CD4-positive, alpha-beta T cell treated with Interleukin-4 for 4 hours (primary cell): ENCODE measurements at regions not wholly inside any gene's neighbourhood (a gene's known extent, or its start where the extent isn't known, plus 50 kb on each side); places are given as distances from the start of the nearest gene placed in this dataset.

Experiments used
- DNase-seq: peaks from one replicate; pipeline ENCODE4 v3.0.0-alpha.2; 2020

DNA sequence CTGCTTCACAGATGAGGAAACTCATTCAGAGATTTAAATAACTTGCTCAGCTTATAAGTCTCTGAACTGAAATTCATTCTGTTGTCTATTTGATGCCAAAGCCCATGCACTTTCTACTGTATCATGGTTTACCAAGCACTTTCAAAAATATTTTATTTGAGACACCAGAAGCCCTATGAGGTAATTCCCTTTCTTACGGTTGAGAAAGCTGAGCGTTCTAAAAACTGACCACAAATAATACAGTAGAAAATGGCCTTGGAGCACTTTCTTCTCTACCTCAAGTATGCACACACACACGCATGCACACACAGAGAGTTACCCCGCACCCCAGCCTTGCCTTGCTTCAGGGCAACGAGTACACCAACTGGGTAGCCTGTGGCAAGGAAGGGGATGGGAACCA is 228.5 kb downstream of the RFC3 start:
- no peak for DNase-seq

DNA sequence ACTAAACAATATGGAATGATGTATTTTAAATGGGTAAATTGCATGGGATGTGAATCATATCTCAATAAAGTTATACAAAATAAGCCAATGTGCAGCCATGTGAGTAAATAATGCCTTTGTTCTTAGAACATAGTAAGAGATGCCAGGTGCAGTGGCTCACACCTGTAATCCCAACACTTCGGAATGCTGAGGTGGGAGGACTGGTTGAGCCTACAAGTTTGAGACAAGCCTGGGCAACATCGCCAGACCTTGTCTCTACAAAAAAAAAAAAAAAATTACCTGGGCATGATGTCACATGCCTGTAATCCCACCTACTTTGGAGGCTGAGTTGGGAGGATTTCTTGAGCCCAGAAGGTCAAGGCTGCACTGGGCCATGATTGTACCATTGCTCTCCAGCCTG is 230.7 kb downstream of the RFC3 start:
- no peak for DNase-seq

DNA sequence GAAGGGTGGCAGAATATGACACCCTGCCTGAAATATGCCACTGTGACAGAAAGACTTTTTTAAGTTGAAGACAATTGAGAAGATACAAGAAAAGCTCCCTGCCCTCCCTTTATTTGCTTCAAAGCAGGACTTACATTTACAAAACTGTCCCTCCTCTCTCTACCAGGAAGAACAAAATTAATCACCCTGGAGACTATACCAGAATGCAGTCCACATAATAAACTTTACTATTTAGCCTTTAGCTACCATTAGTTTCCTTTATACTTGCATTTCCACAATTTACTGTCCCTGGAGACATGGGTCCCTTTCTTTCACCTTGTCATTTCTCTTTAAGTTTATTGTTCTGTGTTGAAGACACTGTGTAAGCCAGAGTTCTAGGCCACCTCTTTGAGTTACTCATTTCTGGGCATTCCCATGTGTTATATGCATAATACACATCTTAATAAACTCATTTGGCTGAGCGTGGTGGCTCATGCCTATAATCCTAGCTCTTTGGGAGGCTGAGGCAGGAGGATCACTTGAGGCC is 238.8 kb downstream of the RFC3 start:
- no peak for DNase-seq

DNA sequence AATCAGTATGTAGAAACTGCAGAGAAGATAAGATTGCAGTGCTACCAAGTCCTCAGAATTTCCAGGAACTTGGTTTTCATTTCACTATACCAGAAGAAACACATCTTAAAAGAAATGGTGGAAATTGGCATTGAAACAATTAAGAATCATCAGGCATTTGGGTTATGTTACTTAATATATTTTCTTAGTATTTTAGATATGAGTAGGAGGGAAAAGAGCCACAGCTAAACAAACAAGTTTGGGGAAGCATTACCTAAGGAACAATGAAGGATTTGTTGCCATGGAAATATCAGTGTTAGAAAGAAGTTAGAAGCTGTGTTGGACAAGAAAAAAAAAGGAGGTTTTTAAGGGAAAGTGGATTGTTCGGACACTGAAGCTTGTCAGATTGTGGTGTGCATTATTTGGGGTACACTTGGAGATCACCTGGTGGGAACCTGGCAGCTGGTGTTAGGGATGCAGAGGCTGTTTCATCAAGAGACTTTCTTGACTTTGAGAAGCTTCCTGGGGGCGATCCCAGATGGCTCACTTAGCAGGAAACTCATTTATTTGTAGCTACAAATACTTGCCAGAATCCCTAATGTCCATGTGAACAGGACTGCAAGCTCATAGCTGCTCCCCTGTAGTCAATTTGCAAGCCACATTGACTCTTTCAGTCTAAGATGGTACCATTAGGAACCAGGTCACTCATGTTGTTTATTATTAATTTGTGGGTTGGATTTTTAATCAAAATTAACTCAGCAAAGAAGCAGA is 246.7 kb downstream of the RFC3 start:
- no peak for DNase-seq

DNA sequence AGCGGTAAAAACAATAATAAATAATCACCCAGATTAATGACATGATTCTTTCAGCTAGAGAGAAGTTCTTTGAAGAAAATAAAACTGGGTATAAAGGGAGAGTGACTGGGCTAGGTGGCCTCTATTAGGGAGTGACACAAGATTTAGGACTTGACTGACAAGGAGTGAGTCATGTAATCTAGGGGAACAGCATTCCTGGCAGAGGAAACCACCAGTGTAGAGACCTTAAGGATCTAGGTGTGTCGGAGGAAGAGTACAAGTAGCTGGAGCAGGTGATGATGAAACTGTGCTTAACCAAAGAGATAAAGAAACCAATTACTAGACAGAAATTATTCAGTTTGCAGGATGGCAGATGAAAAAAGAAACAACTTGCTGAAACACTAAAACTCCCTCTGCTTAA is 248.0 kb downstream of the RFC3 start:
- no peak for DNase-seq

DNA sequence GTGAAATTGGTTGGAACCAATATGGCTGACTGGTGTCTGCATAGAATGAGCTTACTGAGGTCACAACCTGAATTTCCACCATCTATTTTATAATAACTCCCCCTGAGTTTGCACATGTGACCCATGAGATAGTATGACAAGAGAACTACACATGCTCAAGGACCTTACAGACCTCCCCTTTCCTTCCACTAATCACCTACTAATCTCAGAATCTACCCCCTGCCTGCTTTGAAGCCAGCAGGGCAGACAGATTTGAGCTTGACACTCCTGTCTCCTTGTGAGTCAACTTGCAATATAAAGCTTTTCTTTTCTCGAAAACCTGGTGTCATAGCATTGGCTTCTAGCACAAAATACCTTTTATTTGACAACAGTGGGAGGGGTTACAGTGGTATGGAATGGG is 248.4 kb downstream of the RFC3 start:
- DNase-seq: no peak

DNA sequence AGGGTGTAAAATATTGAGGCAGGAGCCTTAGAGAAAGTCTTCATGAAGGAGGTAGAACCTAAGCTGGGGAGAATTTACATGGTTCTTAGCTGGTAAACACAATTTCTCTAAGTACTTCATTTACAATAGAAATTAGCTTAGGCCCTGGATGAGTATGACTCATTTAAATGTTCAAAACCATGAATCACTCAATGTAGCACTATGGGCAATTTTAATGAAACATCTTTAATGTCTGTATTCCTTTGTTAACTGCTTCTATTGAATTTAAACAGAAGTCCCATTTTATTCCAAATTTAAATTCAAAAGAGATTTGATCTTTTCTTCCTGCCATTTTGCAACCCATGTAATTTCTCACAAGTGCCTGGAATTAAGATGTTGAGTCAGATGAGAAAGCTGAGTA is 252.1 kb downstream of the RFC3 start:
- DNase-seq: no peak

DNA sequence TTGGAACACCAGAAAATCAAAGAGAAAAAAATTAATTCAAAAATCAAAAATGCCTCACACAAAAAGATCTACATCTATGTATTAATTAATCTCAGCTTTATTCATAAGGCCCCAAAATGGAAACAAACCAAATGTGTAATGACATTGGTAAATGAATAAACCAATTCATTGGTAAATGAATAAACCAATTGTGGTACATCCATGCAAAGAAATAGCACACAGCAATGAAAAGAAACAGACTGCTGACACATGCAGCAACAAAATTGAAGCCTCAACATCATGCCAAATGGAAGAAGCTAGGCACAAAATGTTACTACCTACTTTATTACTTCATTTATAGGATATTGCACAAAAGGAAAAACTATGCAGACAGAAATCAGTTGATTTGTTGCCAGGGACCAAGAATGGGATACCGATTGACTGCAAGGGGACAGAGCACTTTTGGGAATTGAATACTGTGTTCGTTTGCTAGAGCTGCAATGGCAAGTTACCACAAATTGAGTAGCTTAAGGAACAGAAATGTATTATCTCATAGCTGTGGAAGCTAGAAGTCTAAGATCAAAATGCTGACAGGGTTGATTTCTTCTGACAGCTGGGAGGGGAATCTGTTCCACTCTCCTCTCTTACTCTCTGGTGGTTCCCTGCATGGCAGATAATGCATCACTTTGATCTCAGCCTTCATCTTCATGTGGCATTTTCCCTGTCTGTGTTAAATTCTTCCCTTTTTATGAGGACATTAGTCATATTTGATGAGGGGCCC is 252.8 kb downstream of the RFC3 start:
- no peak for DNase-seq

DNA sequence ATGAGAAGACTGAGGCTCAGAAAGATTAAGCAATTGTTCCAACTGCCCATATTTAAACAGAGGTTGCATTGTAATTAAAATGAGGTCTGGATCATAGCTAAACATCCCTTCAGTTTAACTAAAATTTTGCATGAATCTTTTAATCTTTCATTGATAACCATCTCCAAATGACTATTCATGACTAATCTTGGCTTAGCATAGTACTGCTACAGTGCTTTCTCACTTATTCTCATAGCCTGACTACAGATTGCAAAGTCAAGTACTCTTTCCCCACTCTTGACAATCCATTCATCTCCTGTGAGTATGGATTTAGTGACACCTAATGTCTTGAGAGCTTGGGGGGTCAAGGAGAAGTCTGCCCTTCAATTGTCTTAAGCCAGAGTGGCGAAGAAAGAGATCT is 258.4 kb downstream of the RFC3 start:
- DNase-seq: no peak

DNA sequence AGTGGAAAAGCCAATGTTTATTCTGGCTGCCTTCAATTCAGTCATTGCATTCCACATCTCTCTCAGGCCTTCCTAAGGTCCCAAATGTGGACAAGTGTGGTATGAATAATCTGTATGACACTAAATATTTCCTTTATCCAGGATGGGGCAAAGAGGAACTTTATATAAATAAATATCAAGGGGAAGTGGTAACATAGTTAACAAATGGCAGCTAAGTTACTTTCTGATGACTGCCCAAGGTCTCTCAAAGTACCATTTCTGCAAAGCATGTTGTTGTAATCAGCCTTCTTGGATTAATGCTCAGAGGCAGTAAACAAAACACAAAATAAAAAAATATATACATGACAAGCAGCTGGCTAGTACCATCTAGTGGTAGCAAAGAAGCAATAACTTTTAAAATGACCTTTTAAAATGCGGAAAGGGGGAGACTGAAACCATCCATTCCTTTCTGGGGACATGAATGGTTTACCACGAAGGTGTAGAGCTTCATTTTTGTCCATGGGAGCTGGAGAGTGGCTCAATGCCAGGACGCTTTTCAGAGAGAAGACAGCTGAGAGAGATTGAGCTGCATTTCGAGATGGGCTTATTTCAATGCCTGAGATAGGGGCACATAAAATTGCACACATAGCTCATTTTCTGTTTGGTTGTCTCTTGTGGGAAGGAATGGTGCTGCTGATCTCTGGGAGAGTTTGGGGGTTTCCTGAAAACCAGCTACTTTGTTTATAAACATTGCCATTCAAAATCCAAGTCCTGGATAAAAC is 259.2 kb downstream of the RFC3 start:
- DNase-seq: no peak

DNA sequence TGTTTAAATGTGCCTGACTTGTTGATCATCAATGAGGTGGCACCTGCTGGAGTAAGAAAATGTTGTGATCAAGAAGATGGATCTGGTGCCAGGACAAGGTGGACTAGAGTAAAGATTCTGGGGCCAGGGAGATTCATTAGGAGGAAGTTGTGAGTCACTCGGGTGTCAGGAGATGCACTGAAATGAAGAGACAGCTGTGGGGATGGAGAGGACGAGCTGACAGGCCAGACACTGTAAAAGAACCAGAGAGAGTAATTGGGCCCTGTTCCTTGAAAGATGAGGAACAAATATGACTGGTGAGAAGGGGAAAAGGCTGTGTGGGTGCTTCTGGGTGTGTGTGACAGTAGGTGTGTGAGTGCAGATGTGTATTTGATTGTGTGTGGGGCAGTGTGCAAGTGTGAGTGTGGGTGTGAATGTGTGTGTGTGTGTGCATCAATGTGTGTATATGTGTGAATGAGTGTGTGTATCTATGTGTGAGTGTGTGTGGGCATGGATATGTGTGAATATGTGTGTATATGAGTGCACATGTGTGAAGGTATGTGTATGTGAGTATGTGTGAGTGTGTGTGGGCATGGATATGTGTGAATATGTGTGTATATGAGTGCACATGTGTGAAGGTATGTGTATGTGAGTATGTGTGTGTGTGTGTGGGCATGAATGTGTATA is 260.5 kb downstream of the RFC3 start:
- DNase-seq: no peak

DNA sequence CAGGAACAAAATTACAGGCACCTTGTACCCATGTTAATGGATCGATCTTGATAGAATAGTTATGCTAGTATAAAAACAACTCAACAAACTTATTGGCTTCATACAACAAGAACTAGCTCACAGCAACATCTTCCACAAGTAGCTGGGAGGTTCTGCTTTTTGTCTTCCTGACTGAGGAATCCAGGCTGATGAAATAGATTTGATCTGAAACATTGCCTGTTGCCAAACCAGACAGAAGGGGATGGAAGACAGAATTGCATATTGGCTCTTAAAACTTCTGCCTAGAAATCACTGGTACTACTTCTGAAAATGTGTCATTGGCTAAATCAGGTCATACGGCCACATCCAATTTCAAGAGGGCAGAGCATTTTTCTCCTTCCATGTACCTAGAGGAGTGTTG is 267.3 kb downstream of the RFC3 start:
- DNase-seq: no peak

DNA sequence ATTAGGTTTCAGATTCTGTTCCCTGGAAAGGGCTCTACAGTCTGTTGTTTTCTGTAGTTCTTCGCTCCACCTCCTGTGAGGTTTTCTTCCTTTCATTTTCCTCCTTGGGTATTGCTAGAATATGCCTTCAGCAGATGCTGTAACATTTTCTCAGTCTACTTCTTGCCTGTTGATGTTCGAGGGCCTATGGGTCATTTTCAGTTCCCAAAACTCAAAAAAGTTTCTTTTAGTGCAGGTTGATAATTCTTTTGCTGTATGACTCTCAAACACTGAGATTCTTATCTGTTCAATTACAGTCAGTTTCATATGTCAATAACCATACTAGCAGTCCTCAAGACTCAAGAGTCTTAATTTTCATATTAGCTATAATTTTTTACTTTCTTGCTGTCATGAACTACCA is 268.3 kb downstream of the RFC3 start:
- DNase-seq: no peak

DNA sequence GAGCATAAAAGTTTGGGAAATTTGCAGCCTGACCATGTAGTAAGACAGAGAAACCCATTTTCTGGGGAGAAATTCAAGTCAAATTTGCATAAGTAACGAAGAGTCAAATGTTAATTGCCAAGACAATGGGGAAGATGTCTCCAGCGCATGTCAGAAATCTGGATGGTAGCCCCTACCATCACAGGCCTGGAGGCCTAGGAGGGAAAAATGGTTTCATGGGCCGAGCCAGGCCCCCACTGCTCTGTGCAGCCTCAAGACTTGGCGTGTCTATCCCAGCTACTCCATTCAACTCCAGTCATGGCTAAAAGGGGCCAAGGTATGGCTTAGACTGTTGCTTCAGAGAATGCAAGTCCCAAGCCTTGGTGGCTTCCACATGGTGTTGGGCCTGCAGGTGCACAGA is 269.8 kb downstream of the RFC3 start:
- no peak for DNase-seq

DNA sequence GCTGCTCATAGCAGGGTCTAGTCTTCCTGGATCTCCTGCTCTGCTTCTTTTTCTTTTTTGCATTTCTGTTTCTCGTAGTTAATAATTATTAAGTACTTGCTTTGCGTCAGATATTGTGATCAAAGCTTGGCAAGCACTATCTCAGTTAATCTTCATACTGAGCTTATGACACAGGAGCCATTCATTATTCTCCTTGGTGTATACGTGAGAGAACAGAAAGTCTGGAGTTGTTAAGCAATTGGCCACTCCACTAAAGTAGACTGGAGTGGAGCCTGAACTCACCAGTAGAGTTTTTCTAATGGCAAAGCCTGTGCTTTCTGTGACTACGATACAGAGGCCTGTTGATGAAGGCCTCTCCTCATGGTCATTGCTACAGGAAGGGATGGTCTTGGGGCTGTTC is 285.9 kb downstream of the RFC3 start:
- no peak for DNase-seq

DNA sequence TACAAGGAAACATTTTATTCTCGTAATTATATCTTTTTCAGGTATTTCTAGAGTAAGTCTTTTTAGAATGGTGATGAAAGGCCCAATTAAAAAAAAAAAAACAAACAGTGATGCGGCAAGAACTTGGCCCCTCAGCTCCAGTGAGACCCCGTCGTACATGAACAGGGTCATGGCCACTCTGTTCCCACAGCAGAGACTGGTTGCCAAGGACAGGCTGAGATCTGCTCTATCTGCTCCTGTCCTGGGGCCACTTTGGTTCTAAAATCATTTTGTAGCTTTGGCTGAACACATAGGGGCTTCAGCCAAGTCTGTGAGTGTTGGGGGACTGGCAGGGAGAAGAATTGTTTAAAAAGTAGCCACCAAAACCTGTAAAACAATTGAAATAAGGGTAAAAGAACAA is 286.9 kb downstream of the RFC3 start:
- no peak for DNase-seq

DNA sequence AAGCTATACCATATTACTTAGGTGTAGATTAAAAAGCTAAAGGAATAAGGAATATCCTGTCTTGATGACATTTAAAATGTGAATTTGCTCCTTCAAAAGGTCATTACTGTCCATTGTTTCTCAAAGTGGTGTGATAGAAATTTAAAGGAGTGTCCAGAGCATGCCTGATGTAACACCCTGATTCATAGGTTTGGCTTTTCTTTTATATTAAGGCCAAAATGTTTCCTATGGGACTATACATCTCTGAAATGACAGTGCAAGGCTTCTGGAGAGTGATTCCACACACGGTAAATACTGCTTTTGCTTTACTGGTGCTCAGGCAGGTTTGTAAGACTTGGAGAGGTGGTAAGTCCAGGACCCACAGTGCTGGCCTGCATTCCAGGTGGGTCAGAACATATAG is 289.9 kb downstream of the RFC3 start:
- no peak for DNase-seq

DNA sequence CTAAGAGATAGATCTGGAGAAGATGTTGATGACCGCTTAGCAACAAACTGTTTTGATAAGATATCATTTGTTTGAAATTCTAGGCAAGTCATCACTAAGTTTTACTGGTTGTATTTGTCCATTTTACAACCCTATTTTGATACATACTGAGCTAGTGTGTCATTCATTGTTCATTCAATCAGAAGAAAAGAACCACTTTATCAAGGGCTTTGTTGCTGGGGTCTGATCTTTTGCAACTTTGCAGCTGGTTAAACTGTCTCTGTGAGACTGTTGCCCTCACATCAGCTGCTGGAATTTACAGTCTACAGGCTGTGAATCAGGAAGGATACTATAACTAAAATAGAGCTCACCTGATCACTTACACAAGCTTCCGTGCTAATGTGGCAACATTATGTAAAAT is 290.5 kb downstream of the RFC3 start:
- DNase-seq: no peak

DNA sequence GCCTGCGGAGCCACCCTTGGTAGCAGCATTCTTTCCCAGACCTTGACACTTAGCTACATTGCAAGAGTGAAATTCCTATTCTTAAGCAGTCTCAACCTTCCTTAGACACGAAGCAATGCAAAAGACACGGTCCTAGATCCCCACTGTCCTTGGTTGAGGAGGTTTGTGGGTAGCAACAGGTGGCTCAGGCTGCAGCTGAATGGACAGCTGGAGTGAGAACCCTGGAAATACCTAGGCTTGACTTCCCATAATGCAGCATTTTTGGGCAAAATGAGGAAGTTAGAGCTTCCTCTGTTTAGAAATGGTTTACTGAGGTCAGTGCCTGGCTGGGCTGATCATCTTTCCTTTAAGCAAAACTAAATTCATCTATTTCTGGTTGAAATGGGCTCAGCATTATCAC is 296.6 kb downstream of the RFC3 start:
- no peak for DNase-seq

DNA sequence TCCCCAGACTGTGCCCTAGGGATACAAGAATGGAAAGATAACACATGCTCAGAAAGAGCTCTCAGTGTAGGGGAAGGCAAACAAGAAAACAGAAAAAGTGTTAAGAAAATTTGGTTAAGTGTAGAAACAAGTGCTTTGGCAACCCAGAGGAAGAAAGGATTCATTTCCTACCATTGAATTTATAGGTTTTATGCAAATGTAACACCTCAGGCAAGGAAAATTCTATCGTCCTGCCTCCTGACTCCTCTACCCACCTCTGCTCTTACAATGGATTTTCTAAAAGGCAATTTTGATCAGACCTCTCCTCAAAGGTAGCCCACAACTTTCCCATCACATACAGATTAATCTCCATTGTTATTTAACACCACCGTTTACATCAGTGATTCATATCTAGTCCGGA is 298.7 kb downstream of the RFC3 start:
- DNase-seq: no peak

DNA sequence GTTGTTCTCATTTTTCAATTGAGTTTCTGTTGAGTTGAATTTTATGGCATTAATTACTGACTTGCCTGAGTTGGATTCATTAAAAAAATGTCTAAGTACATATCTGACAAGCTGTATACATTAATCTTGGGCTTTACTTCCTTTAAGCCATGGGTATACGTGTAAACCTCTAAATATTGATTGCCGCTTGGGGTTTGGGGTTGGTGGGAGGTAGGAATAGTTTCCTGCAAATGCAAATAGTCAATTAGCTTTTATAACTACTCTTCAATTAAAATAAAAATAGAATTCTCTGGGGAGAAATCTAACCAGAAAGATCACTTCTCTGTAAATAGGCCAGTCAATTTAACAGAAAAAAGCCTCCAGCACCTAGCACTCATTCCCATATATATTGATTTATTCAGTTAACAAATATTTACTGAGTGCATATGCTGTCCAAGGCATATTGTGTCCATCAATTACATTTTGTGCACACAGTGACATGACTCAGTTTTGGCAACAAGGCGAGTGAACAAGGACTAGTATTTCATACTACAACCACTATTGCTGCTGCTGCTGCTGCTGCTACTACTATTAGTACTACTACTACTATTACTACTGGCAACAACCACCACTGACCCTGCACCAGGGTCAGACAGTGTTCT is 306.8 kb downstream of the RFC3 start:
- DNase-seq: no peak

DNA sequence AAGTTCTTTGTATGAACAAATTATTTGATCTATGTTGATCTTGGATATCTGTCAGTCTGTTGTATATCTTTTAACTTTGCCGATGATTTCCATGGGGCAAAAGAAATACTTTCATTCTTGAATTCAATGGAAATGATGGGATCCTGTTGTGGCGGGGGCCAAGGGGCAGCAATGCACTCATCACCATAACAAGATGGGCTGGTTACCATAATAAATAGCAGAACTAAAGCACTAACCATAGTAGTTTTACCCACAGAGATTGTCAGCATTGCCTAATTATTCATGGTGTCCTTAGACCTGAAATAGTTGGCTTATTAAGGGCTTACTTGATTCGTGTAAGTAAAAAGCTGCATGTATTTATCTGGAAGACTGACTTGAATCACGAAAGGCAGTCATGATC is 309.6 kb downstream of the RFC3 start:
- DNase-seq: no peak

DNA sequence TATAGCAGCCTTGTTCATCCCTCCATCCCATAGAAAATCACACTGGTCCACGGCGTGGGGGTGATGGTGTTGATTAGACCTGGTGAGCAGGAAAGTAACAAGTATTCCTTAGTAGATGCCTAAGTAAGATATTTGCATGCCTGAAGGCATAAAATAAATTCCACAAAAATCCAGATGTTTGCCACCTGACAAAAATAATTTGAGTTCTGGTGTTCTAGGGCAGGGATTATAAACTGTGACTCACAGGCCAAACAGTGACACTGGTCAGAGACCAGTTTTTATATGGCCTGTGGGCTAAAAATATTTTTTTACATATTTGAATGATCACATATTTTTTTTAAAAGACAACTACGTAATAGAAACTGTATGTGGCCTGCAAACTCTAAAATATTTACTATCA is 310.7 kb downstream of the RFC3 start:
- no peak for DNase-seq
